Glutamatergic neuron (in vitro differentiated cells): ENCODE measurements at regions not wholly inside any gene's neighbourhood (a gene's known extent, or its start where the extent isn't known, plus 50 kb on each side); places are given as distances from the start of the nearest gene placed in this dataset.
A peak's percentile ranks its signal among the peaks of the same experiment; 100 is the strongest.

Experiments
- DNase-seq: peaks from one replicate; pipeline ENCODE4 v3.0.0; 2022
- H3K27ac Mint-ChIP-seq: one replicate; pipeline ENCODE4 v1.8.0; 2020; ENCODE audit warnings: mild to moderate bottlenecking, mixed read lengths, inconsistent platforms; ENCODE audit not compliant: unreplicated experiment
- H3K27me3 Mint-ChIP-seq: one replicate; pipeline ENCODE4 v1.8.0; 2020; ENCODE audit warnings: mild to moderate bottlenecking, moderate library complexity, mixed read lengths, inconsistent platforms; ENCODE audit not compliant: unreplicated experiment
- H3K36me3 Mint-ChIP-seq: one replicate; pipeline ENCODE4 v1.8.0; 2020; ENCODE audit warnings: mild to moderate bottlenecking, mixed read lengths, inconsistent platforms; ENCODE audit not compliant: unreplicated experiment
- H3K4me1 Mint-ChIP-seq: one replicate; pipeline ENCODE4 v1.8.0; 2020; ENCODE audit warnings: mild to moderate bottlenecking, low read depth, mixed read lengths, inconsistent platforms; ENCODE audit not compliant: unreplicated experiment
- H3K4me3 Mint-ChIP-seq: one replicate; pipeline ENCODE4 v1.8.0; 2020; ENCODE audit warnings: mild to moderate bottlenecking, mixed read lengths, inconsistent platforms; ENCODE audit not compliant: unreplicated experiment
- H3K9me3 Mint-ChIP-seq: one replicate; pipeline ENCODE4 v1.8.0; 2020; ENCODE audit warnings: mild to moderate bottlenecking, moderate library complexity, mixed read lengths, inconsistent platforms; ENCODE audit not compliant: unreplicated experiment
- TF ChIP-seq, protein P1 (sequence below): fragments of 200-600 bp; sonication (generic); IDR thresholded peaks from one replicate; pipeline ENCODE4 v1.5.0; 2021; ENCODE audit not compliant: partially characterized antibody, unreplicated experiment

DNA sequence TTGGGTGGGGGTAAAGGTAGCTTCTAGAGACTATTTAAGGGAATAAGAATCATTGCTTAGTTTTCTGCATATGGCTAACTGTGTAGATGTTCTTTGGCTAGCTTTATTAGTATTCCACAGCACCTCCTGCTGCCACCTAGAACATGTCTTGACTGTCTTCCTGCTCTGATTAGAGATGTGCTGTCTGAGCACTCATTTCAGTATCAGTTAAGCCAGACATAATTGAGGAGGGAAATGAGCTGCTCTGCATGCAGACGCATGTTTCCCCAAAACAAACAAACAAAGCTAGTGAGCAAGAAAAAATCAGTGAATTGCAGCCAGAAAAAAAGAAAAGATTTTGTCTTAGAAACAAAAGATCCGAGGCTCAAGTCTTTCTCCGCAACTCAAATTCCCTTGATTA lies 402.2 kb downstream of the AASDHPPT start:
- peaks cover 4% of the 10 kb centered on the region for H3K4me1 Mint-ChIP-seq
- no peaks in the 10 kb centered on the region for H3K36me3 Mint-ChIP-seq
- H3K27ac Mint-ChIP-seq = no peak overlapping the region
- TF ChIP-seq, protein P1, sequence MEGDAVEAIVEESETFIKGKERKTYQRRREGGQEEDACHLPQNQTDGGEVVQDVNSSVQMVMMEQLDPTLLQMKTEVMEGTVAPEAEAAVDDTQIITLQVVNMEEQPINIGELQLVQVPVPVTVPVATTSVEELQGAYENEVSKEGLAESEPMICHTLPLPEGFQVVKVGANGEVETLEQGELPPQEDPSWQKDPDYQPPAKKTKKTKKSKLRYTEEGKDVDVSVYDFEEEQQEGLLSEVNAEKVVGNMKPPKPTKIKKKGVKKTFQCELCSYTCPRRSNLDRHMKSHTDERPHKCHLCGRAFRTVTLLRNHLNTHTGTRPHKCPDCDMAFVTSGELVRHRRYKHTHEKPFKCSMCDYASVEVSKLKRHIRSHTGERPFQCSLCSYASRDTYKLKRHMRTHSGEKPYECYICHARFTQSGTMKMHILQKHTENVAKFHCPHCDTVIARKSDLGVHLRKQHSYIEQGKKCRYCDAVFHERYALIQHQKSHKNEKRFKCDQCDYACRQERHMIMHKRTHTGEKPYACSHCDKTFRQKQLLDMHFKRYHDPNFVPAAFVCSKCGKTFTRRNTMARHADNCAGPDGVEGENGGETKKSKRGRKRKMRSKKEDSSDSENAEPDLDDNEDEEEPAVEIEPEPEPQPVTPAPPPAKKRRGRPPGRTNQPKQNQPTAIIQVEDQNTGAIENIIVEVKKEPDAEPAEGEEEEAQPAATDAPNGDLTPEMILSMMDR = no peak
- H3K4me3 Mint-ChIP-seq = no peak overlapping the region
- no peaks in the 10 kb centered on the region for H3K27me3 Mint-ChIP-seq
- no peak for DNase-seq
- H3K9me3 Mint-ChIP-seq = peaks cover 2% of the 10 kb centered on the region

DNA sequence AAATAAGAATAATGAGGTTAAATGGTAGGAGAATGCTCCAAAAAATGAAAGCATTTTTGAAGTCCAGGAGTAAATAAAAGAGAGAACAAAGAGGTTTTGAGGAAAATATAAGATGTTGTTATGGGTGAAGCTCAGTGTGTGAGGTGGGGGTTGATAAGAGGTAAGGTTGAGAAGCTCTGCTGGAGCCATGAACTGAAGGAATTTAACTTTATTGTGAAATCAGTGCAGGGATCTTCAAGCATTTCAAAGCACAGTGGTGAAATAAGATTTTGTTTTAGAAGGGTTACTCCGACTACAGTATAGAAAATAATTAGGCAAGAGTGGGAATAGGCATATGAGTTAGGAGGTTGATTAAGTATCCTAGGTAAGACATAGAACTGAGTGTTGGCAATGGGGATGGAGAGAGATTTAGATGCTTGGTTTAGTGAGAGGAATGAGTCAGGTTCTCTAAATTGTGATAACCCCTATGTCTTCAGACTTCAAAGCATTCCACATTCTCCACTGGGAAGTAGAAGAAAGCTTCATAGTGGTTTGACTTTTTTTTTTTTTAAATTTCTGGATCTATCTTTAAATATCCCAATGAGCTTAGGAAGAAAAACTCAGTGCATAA lies 403.2 kb downstream of the AASDHPPT start:
- peaks cover 2% of the 10 kb centered on the region for H3K9me3 Mint-ChIP-seq
- TF ChIP-seq, protein P1 = no peak
- DNase-seq = no peak
- H3K4me1 Mint-ChIP-seq = peaks cover 4% of the 10 kb centered on the region
- H3K4me3 Mint-ChIP-seq = no peak overlapping the region
- no peaks in the 10 kb centered on the region for H3K36me3 Mint-ChIP-seq
- no peak overlapping the region for H3K27ac Mint-ChIP-seq
- H3K27me3 Mint-ChIP-seq = no peaks in the 10 kb centered on the region

DNA sequence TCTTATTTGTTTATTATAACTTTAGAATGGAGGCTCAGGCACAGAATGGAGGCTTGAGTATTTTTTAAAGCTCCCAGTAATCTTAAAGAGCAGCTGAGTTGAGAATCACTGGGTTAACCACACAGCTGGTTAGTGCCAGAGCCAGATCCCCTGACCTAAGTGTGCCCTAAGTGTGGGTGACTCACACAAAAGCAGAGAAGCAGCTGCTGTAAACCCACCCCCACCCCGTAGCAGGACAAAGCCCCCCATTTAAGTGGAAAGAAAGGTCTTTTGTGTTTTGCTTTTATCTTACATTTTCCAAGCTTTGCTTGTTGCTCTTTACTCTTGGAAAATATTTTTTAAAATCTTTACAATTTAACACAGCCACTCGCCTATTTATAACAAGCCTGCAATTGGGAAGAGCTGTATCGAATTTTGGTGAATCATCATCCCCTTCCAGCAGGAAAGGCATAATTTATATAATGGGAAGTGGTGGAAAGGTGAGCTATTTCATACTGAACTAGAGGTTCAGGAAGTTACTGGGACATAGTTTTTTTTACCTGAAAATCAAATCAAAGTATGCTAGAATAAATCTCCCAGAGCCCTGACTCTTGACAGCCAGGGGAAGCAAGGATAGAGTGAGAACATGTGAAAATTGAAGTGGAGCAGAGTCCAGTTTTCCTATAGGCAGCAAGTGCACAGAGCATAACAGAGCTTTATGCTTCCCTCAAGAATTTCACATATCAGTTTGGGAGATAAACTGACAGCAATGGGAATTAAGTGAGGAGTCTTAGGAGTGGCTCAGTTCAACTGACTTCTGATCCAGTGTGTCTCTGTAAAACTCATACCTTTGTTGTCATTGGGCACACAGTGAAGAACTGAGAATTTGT lies 405.7 kb downstream of the AASDHPPT start:
- Mint-ChIP-seq H3K27me3 (peaks cover 2% of the 10 kb centered on the region), H3K4me3 (no peak overlapping the region), H3K27ac (peak overlapping the region; percentile 23), H3K36me3 (no peaks in the 10 kb centered on the region), H3K4me1 (peaks cover 4% of the 10 kb centered on the region), H3K9me3 (no peaks in the 10 kb centered on the region)
- TF ChIP-seq, protein P1 = no peak
- DNase-seq = no peak

DNA sequence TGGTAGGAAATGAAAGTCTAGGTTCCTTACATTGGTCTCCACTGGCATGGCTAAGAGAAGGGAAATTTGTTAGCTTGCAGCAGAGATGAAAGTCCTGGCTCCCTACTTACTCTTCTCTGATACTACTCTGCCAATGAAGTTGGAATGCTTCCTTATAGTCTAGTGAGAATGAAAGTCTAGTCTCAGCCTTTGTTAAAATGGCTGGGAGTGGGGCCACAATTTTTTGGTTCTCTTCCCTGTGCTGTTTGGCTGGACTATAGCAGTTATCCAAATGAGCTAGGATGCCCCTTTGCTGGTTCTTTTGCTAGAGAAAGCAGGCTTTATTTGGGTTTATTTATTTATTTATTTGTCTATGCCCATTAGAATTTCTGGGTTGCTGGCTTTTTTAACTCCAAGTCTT lies 414.3 kb downstream of the AASDHPPT start:
- no peak for DNase-seq
- no peaks in the 10 kb centered on the region for H3K9me3 Mint-ChIP-seq
- H3K4me3 Mint-ChIP-seq = no peak overlapping the region
- TF ChIP-seq, protein P1 = no peak
- peaks cover 2% of the 10 kb centered on the region for H3K27me3 Mint-ChIP-seq
- H3K27ac Mint-ChIP-seq = no peak overlapping the region
- no peaks in the 10 kb centered on the region for H3K36me3 Mint-ChIP-seq
- H3K4me1 Mint-ChIP-seq = peaks cover 9% of the 10 kb centered on the region

DNA sequence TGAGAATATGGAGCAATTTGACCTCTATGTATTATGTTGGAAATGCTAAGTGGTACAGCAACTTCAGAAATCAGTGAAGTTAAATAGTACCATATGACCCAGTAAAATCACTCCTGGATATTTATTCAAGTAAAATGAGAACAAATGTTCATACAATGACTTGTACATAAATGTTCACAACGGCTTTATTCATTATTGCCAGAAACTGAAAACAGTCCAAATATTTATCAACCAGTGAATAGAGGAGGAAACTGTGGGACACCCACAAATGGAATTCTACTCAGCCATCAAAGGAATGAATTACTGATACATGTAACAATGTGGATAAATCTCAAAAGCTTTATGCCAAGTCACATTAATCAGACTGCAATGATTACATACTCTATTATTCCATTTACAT lies 416.3 kb downstream of the AASDHPPT start:
- Mint-ChIP-seq H3K4me3 (no peak overlapping the region), H3K9me3 (no peaks in the 10 kb centered on the region), H3K36me3 (peaks cover 5% of the 10 kb centered on the region), H3K27ac (no peak overlapping the region), H3K4me1 (peaks cover 9% of the 10 kb centered on the region), H3K27me3 (no peaks in the 10 kb centered on the region)
- DNase-seq = no peak
- TF ChIP-seq, protein P1 = no peak
